ENCODE measurements at regions not wholly inside any gene's neighbourhood (a gene's known extent, or its start where the extent isn't known, plus 50 kb on each side); places are given as distances from the start of the nearest gene placed in this dataset.

DNA sequence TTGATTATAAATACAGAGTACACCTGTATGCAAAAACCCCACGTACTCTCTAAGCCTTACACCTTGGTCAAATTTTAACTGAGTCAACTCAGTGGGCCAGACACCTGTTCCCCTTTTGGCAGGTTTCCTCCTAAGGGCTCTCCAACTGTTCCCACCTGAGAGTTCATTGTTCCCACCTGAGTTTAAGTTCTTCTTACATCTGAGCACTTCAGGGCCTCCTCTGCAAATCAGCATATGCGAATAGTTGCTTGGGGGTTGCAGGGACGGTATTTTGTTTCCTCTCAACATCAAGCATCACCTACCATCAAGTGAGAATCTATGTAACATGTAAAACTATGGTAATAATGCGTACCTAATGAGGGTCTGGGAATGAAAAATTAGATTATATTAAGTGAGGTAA lies 300.0 kb downstream of the PIK3R1 start:
- TF ChIP-seq CTCF (IDR thresholded peaks at IDR 0.05) (no peak), EZH2 (IDR thresholded peaks at IDR 0.05; ENCODE audit: borderline replicate concordance, insufficient read depth, low read depth, low read length, poor library complexity, severe bottlenecking) (no peak)
